Cerebellar nuclear complex (tissue), 1 donor: ENCODE measurements at regions not wholly inside any gene's neighbourhood (a gene's known extent, or its start where the extent isn't known, plus 50 kb on each side); places are given as distances from the start of the nearest gene placed in this dataset.
"Not testable (repeated sequence)": the region's sequence is repeated elsewhere in the genome, so short reads cannot be mapped to it uniquely, and the experiment has no call there.

Source experiments
- DNase-seq, 2 experiments: peaks; one replicate each; lab custom pipeline; 2025; lab: John Stamatoyannopoulos, UW

DNA sequence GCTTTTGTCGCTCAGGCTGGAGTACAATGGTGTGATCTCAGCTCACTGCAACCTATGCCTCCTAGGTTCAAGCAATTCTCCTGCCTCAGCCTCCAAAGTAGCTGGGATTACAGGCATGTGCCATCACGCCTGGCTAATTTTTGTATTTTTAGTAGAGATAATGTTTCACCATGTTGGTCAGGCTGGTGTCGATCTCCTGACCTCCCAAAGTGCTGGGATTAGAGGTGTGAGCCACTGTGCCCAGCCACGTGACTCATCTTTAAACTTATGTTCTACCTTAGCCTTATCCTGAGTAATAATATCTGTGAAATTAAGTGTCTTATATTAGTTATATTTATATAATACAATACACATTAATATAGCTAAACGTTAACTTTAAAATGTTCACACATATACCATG is 101.2 kb upstream of the CADM1 start:
- DNase-seq, result not testable (repeated sequence)

- no peak for DNase-seq
These were observed 94.9 kb upstream of the CADM1 start for GRCh38 chr11:115599125-115599524.

DNA sequence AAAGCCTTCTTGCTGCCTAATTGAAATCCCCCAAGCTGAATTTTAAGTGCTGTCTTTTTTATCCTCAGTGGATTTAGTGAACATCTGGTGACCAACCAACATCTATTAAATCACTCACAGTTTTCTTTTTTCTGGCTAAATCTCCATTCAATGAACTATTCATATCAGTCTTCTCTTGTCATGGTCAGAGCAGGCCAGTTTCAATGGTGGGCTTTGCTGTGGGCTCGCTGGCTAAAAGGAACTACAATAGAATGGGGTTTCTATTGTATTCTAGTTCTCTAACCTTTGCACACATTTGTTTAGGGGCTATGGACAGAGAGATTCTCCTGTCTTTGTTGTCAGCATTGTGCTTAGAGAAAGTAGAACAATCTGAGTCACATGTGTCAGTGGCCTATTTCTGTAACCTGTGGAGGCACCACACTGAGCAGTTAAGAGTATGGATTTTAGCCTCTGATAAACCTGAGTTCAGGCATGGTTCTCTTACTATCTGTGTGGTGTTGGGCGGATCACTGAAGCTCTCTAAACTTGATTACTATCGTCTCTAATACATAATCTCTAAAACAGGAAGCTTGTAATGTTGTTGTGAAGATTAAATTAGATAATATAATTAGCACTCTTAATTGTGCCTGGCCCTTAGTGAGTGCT is 94.2 kb upstream of the CADM1 start:
- DNase-seq, result no peak

DNA sequence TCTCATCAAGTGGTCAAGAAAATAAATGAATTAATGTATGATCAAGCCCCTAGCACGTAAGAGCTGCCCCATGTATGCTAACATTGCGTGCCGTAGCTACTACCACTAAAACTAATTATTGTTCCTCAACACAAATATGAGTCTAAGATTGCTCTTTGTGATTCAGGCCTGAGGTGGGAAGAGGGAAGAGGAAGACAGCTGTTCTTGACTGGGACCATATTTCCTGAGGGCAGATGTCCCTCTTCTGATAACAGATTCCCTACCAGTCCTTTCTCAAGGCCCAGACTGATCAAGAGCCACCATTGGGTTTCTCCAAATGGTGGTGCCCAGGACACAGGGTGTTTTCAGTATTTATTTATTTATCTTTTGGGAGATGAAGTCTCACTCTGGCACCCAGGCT is 87.2 kb upstream of the CADM1 start:
- no peak for DNase-seq

- no peak for DNase-seq
These were observed 86.0 kb upstream of the CADM1 start for GRCh38 chr11:115590254-115590653.

DNA sequence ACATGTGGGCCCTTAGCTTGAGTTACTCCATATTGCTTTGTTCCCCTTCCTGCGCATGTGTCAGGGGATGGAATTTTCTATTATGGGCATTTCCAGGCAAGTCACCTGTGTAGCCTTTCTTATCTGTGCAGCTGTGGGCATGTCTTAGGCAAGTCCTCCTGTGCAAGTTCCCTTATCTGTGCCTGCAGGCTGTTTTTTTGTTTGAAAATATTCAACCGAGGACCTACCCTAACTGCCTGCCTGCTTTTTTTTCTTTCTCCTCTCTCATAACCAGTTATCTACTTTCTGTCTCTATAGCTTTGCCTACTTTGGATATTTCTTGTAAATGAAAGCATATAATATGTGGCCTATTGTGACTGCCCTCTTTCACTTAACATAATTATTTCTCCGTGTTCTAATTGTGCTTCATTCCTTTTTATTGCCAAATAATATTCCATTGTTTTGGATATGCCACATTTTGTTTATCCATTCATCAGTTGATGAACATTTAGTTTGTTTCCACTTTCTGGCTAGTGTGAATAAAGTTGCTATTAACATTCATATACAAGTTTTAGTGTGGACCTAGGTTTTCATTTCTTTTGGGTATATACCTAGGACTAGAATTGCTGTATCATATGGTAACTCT is 83.6 kb upstream of the CADM1 start:
- no peak for DNase-seq

GRCh38 chr11:115585361-115586024 is 81.3 kb upstream of the CADM1 start:
- no peak for DNase-seq

DNA sequence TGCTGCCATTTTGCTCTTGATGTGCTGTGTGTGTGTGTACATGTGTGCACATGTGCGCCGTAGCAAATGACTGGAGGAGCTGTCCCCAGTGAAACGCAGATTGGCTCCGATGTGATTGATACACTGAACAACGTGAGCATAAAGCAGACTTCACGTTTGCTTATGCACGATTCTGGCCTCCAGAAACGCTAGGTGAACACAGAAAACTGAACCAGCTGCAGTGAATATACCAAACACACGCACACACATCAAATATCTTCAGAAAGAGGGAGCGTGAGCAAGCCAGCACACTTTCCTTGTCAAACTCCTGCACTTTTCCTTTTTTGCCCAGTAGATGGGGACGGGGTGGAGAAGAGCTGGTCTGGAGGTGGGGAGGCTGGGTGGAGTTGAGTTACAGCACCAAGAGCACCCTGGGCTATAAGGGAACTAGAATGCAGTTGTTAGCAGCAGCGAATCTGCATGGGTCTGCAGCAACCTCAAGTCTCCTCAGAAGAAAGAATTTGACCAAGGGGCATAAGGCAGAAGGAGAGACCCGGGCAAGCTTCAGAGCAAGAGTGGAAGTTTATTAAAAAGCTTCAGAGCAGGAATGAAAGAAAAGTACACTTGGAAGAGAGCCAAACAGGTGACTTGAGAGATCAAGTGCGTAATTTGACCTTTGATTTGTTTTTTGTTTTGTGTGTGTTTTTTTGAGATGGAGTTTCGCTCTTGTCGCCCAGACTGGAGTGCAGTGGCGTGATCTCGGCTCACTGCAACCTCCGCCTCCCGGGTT is 77.8 kb upstream of the CADM1 start:
- DNase-seq, result no peak

GRCh38 chr11:115580927-115581680 is 76.9 kb upstream of the CADM1 start:
- no peak for DNase-seq

DNA sequence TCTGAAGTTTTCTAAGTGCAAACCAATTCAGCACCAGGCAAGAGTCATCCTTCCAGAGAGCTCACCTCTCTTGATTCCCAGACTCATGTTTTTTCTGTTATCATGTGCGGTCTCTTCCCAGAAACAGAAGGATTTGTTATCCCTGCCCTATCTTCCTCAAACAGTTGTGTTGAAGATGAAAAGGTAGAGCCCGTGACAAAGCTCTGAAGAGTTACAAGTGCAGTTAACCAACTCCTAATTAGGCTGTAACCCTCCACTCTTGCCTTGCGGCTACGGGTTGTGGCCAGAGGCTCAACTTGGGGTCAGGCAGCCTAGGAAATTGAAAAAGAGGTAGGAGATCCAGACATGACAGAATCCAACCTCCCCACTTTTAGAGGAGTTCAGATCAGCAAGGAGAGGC is 76.2 kb upstream of the CADM1 start:
- no peak for DNase-seq

- DNase-seq, result no peak
These were observed 75.1 kb upstream of the CADM1 start for GRCh38 chr11:115579181-115579825.

- no peak for DNase-seq
These were observed 74.1 kb upstream of the CADM1 start for GRCh38 chr11:115578275-115578674.

DNA sequence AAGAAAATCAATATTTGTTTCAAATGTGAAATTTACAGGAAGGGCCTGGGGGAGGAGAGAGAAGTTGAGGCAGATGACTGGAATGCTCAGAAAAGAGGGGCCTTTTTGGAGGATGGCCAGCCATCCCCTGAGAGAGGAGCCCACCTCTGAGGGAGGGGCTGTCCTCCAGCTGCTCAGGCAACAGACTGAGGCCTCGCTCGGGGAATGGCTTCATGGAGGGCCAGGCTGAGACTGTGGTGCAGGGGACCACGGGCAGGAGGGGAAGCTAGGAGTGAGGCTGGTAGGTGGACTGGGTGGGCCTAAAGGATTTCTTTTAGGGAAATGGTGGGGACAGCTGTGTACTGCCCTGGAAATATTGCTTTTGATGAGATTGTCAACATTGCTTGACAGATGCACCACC is 73.5 kb upstream of the CADM1 start:
- DNase-seq, result no peak

DNA sequence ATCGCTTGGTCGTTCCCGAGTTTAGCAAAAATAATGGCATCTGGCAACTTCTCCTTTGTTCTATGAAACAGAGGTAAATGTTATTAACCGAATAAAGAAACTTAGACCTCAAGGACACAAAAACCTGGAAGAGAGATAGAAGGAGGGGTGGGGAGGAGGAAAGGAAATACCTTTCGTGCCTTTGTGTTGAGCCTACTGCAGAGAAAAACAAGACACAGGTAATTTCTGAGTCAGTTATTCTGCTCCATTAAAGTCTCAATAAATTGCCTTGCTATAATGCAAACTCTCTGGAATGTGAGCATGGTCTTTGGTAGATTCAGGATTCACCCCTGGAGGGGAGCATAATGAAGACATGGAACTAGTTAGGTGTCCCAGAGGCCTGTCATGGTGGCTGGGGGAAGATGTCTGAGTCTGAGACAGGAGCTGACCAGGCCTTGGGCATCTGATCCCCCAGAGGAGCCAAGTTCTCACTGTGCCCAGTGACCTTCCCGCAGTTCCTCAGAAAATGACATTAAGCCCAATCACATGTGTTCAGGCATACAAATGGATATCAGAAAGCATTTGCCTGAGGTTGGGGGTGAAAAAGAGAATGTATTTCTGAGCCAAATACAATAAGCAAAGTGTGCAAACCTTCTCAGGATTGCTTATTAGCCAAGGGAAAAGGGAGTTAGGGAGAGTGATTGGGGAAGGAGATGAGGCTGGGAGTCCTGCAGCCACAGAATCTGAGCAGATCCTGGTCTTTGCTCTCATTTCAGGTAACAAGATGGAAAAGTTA is 72.6 kb upstream of the CADM1 start:
- DNase-seq, result no peak

GRCh38 chr11:115572551-115572950 is 68.3 kb upstream of the CADM1 start:
- no peak for DNase-seq

GRCh38 chr11:115566180-115566764 is 62.1 kb upstream of the CADM1 start:
- no peak for DNase-seq

- DNase-seq, result no peak
These were observed 60.6 kb upstream of the CADM1 start for GRCh38 chr11:115564851-115565250.

DNA sequence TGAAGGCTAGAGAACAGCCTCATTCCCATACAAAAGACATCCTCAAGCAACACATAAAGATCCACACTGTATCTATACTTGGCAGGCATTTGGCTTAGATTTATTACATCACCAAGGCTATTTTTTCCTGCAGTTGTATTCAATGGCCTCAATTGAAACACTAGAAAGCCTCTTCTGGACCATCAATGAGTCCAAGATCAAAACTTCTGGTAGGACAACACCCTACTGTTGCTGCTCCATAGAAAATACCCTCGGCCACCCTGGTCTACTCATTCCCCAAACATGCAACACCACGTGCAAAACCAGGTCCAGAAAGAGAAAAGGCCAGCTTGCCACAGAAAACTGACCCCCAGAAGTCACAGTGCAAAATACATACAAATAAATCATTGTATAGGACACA is 56.9 kb upstream of the CADM1 start:
- no peak for DNase-seq

DNA sequence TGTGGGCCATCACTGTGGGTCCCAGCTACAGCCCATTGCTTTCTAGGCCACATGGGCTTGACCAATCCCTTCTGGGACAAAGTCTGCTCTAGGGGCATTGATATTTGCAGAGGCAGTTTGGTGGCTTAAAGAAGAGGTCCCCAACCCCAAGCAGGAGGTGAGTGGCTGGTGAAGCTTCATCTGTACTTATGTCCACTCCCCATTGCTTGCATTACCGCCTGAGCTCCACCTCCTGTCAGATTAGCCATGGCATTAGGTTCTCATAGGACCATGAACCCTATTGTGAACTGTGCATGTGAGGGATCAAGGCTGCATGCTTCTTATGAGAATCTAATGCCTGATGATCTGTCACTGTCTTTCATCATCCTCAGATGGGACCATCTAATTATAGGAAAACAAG is 54.4 kb upstream of the CADM1 start:
- no peak for DNase-seq

DNA sequence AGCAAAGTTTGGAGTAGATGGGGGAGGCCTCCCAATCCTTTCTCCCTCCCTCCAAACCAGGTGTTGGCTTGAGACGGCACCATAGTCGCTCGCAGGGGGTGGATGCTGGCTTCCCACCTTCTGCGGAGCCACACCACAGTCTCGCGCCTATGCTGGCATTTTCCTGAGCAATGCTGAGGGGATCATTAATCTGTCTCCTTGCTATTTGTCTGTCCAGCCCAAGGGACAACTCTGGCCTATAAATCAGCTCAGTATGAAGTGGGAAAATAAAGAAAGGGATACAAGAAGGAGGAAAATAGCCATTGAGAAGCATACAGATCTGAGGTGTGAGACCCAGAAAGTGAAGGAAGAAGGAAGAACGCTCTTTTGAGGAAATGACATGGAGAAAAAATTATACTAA is 53.5 kb upstream of the CADM1 start:
- no peak for DNase-seq
